ENCODE measurements at regions not wholly inside any gene's neighbourhood (a gene's known extent, or its start where the extent isn't known, plus 50 kb on each side); places are given as distances from the start of the nearest gene placed in this dataset.

DNA sequence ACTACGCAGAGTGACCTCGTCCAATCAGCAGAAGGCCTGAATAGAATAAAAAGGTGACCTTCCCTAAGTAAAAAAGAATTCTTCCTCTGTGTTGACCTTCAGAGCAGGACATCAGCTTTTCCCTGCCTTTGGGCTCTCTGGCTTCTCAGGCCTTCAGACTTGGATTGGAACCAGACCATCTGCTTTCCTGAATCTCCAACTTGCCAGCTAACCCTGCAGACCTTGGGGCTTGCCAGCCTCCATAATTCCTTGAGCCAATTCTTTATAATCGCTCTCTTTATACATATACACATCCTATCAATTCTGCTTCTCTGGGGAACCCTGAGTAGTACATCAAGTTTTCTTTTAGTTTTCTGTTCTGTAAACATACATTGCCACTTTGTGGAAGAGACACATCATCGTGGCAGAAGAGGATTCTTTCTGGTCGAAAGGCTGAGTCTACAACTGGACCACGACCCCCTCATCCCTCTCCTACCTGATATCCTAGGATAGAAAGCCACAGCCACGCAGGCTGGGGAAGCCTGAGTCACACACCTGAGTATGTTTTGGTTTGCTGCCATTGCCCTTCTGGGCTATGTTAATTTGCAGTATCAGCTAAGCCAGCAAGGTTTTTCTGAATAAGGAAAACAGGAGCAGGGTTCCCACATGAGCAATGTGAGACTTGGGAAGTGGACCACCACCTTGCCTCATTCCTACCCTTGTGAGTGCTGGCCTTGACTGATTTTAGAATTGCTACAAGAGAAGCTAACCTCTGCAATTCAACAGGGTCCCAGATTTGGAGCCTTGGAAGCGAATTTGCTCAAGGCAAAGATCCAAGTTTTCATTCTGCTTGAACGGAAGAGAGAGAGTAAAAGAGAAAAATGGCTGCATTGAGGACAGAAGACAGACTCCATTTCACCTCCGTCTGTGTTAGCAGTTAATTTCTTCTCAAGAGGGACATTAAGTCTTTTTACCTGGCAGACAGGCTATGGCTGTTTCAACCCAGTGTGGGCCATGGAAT is 445.2 kb upstream of the FZD8 start:
- Histone ChIP-seq H3K79me2 (ENCODE audit: control insufficient read depth, insufficient read depth, low read length) (no peaks in the 10 kb centered on the region), H3K4me3 (no peak overlapping the region), H2AFZ (ENCODE audit: control insufficient read depth, low read depth, low read length) (no peak overlapping the region), H3K4me1 (ENCODE audit: control insufficient read depth, insufficient read depth, low read length) (no peaks in the 10 kb centered on the region), H3K9ac (ENCODE audit: control insufficient read depth, insufficient read depth, low read length) (no peak overlapping the region), H3K9me3 (replicated peaks; ENCODE audit: control insufficient read depth, insufficient read depth, low read length) (no peaks in the 10 kb centered on the region; the same call in 2 of the 3 replicates), H3K27ac (ENCODE audit: control insufficient read depth, insufficient read depth) (no peak overlapping the region), H3K4me2 (ENCODE audit: control insufficient read depth, insufficient read depth) (no peak overlapping the region), H3K36me3 (ENCODE audit: control insufficient read depth in 2 of 2, insufficient read depth in 2 of 2, low read length in 1 of 2) (no peaks in the 10 kb centered on the region), H3K27me3 (replicated peaks in 1 of 2; ENCODE audit: control insufficient read depth in 2 of 2, insufficient read depth in 2 of 2, low read length in 1 of 2) (no peaks in the 10 kb centered on the region), H4K20me1 (ENCODE audit: control insufficient read depth, insufficient read depth) (no peaks in the 10 kb centered on the region)
- no peak for FAIRE-seq
- RAD21 ChIA-PET (ENCODE audit: unreplicated experiment): no interaction called here
- 3% methylated on average over 10 of the region's 10 CpGs for WGBS (ENCODE audit: insufficient coverage, insufficient replicate concordance, low lambda C conversion rate, missing lambda C conversion rate)
- no TSS peak for BruUV-seq (replicated peaks)
- SMC1A ChIA-PET (ENCODE audit: uncharacterized antibody, unreplicated experiment): interaction anchor here (0.6 kb wide), 1 partner anchor 216 kb away, joined by 3 read pairs; no protein-coding TSS in a partner anchor
- in situ Hi-C loops (cut with MboI): no loop called here
- no peak for TF ChIP-seq CBX5 (IDR thresholded peaks at IDR 0.05; ENCODE audit: low read depth)
- TF ChIP-seq MYB (IDR thresholded peaks at IDR 0.05; ENCODE audit: borderline replicate concordance, low read depth, low read length): no peak
- TF ChIP-seq YBX1 (IDR thresholded peaks at IDR 0.05): no peak
- TF ChIP-seq TARDBP (IDR thresholded peaks at IDR 0.05; ENCODE audit: borderline replicate concordance): no peak
- TF ChIP-seq, protein P1, sequence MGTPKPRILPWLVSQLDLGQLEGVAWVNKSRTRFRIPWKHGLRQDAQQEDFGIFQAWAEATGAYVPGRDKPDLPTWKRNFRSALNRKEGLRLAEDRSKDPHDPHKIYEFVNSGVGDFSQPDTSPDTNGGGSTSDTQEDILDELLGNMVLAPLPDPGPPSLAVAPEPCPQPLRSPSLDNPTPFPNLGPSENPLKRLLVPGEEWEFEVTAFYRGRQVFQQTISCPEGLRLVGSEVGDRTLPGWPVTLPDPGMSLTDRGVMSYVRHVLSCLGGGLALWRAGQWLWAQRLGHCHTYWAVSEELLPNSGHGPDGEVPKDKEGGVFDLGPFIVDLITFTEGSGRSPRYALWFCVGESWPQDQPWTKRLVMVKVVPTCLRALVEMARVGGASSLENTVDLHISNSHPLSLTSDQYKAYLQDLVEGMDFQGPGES (IDR thresholded peaks at IDR 0.05): no peak
- no peak for TF ChIP-seq TCF12 (IDR thresholded peaks at IDR 0.05; ENCODE audit: low read depth, low read length)
- TF ChIP-seq CBFB (IDR thresholded peaks at IDR 0.05; ENCODE audit: low read depth): no peak
- no peak for TF ChIP-seq SP1 (IDR thresholded peaks at IDR 0.05; ENCODE audit: low read depth, low read length)
- no peak for ATAC-seq
- POLR2A ChIA-PET: no interaction called here
- intact Hi-C loops (cut with micrococcal nuclease; ENCODE audit: unreplicated experiment): no loop called here
- no peak for DNase-seq (ENCODE audit: low read depth, low spot score)
- CTCF ChIA-PET: no interaction called here
